OCI-LY7 (cell line): ENCODE measurements at regions not wholly inside any gene's neighbourhood (a gene's known extent, or its start where the extent isn't known, plus 50 kb on each side); places are given as distances from the start of the nearest gene placed in this dataset.

ENCODE experiments used
- EZH2phosphoT487 ChIP-seq: fragments of 200-600 bp; sonication (generic); IDR thresholded peaks from 2 replicates; pipeline ENCODE4 v1.6.1; 2018; ENCODE audit warnings: low read depth, borderline replicate concordance, mild to moderate bottlenecking, mixed run types, antibody characterized with exemption, low read length, moderate library complexity, mixed read lengths
- TF ChIP-seq, protein P1 (sequence below): fragments of 200-600 bp; sonication (generic); conservative IDR thresholded peaks from 2 replicates; pipeline ENCODE4 v1.5.1; 2014; ENCODE audit warnings: mild to moderate bottlenecking, antibody characterized with exemption, low read length, moderate library complexity, mixed read lengths

DNA sequence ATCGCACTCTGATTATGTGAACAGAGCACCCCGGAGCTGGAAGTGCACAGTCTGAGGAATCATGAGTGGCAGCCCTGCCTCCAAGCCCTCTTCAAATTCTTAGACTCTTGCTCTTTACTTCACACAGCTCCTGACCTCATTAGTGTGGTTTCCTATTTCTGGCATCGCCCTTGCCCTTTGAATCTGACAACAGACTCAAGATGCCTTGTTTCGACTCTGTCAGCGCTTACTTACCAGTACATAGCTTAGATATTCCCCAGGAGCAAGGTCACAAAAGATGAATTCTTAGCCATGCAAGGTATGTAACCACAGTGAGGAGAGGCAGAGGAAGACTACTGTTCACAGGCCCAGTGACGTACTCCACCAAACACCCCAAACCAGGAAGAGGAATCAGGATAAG is 167.2 kb downstream of the KDR start:
- TF ChIP-seq, protein P1, sequence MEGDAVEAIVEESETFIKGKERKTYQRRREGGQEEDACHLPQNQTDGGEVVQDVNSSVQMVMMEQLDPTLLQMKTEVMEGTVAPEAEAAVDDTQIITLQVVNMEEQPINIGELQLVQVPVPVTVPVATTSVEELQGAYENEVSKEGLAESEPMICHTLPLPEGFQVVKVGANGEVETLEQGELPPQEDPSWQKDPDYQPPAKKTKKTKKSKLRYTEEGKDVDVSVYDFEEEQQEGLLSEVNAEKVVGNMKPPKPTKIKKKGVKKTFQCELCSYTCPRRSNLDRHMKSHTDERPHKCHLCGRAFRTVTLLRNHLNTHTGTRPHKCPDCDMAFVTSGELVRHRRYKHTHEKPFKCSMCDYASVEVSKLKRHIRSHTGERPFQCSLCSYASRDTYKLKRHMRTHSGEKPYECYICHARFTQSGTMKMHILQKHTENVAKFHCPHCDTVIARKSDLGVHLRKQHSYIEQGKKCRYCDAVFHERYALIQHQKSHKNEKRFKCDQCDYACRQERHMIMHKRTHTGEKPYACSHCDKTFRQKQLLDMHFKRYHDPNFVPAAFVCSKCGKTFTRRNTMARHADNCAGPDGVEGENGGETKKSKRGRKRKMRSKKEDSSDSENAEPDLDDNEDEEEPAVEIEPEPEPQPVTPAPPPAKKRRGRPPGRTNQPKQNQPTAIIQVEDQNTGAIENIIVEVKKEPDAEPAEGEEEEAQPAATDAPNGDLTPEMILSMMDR, result no peak
- TF ChIP-seq EZH2phosphoT487, result no peak
